ENCODE measurements at regions not wholly inside any gene's neighbourhood (a gene's known extent, or its start where the extent isn't known, plus 50 kb on each side); places are given as distances from the start of the nearest gene placed in this dataset.
"Not testable (repeated sequence)": the region's sequence is repeated elsewhere in the genome, so short reads cannot be mapped to it uniquely, and the experiment has no call there.

- H3K27me3 ChIP-seq, result no peaks in the 10 kb centered on the region
- no peak overlapping the region for H3K27ac ChIP-seq
- no peak overlapping the region for H3K4me3 ChIP-seq
- no peak for DNase-seq
- 75 to 80% methylated on average over 2 to 3 of the region's 3 CpGs for WGBS, 2 donors
- intact Hi-C loops (cut with DNase I; ENCODE audit: low total_unique reads), result no loop called here
- TF ChIP-seq, protein P1, sequence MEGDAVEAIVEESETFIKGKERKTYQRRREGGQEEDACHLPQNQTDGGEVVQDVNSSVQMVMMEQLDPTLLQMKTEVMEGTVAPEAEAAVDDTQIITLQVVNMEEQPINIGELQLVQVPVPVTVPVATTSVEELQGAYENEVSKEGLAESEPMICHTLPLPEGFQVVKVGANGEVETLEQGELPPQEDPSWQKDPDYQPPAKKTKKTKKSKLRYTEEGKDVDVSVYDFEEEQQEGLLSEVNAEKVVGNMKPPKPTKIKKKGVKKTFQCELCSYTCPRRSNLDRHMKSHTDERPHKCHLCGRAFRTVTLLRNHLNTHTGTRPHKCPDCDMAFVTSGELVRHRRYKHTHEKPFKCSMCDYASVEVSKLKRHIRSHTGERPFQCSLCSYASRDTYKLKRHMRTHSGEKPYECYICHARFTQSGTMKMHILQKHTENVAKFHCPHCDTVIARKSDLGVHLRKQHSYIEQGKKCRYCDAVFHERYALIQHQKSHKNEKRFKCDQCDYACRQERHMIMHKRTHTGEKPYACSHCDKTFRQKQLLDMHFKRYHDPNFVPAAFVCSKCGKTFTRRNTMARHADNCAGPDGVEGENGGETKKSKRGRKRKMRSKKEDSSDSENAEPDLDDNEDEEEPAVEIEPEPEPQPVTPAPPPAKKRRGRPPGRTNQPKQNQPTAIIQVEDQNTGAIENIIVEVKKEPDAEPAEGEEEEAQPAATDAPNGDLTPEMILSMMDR (IDR thresholded peaks at IDR 0.05), result no peak
- TF ChIP-seq POLR2A (IDR thresholded peaks at IDR 0.05), result no peak
- H3K4me1 ChIP-seq, result no peaks in the 10 kb centered on the region
- H3K9me3 ChIP-seq, result no peaks in the 10 kb centered on the region
- H3K36me3 ChIP-seq (ENCODE audit: low read depth, missing control alignments), result no peaks in the 10 kb centered on the region
Measured at GRCh38 chrX:125678258-125678657, 358.6 kb downstream of the TEX13C start.

DNA sequence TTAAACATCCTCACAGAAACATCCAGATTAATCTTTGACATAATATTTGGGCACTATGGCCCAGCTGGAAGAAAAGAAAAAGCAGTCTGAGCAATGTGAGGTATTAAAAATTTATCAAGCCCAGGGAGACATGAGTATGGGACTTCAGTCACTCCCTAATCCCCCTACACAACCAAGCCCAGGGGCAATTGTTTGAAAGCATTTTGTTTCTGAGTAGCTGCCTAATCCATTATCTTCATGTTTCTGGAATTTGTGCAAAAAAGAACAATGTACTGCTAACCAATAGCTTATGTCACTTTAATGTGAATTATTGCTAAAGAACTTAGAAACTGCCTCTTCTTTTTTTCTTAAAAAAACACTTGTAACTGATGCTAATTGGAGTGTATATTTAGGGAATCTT is 360.7 kb downstream of the TEX13C start:
- intact Hi-C loops (cut with DNase I; ENCODE audit: low total_unique reads), result no loop called here
- H3K4me3 ChIP-seq, result no peak overlapping the region
- H3K4me1 ChIP-seq, result no peaks in the 10 kb centered on the region
- TF ChIP-seq POLR2A (IDR thresholded peaks at IDR 0.05), result no peak
- TF ChIP-seq, protein P1 (IDR thresholded peaks at IDR 0.05), result no peak
- H3K27me3 ChIP-seq, result no peaks in the 10 kb centered on the region
- no peak for DNase-seq
- no peak overlapping the region for H3K27ac ChIP-seq
- no peaks in the 10 kb centered on the region for H3K36me3 ChIP-seq (ENCODE audit: low read depth, missing control alignments)
- no peaks in the 10 kb centered on the region for H3K9me3 ChIP-seq

GRCh38 chrX:125681058-125681457 is 361.4 kb downstream of the TEX13C start:
- TF ChIP-seq, protein P1 (IDR thresholded peaks at IDR 0.05), result no peak
- no peak for TF ChIP-seq POLR2A (IDR thresholded peaks at IDR 0.05)
- Histone ChIP-seq H3K27ac (no peak overlapping the region), H3K9me3 (no peaks in the 10 kb centered on the region), H3K4me1 (no peaks in the 10 kb centered on the region), H3K36me3 (ENCODE audit: low read depth, missing control alignments) (no peaks in the 10 kb centered on the region), H3K4me3 (no peak overlapping the region), H3K27me3 (no peaks in the 10 kb centered on the region)
- intact Hi-C loops (cut with DNase I; ENCODE audit: low total_unique reads), result no loop called here
- 78 to 94% methylated on average over 2 of the region's 2 CpGs for WGBS, 2 donors
- DNase-seq, result no peak

DNA sequence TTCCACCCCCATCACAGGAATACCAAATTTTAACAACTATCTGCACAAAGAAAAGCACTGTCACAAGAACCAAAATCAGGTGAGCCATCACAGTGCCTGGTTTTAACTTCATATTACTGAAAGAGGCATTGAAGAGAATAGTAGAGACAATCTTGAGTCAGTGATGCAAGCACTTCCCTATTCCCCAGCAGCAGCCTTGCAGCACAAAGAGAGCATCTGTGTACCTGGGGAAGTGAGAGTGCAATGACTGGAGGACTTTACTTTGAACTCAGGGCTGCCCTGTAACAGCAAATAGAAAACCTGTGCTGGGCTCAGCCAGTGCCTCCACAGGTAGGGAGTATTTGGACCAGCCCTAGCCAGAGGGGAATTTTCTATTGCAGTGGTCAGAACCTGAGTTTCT is 361.8 kb downstream of the TEX13C start:
- no peak overlapping the region for H3K4me3 ChIP-seq
- intact Hi-C loops (cut with DNase I; ENCODE audit: low total_unique reads), result no loop called here

DNA sequence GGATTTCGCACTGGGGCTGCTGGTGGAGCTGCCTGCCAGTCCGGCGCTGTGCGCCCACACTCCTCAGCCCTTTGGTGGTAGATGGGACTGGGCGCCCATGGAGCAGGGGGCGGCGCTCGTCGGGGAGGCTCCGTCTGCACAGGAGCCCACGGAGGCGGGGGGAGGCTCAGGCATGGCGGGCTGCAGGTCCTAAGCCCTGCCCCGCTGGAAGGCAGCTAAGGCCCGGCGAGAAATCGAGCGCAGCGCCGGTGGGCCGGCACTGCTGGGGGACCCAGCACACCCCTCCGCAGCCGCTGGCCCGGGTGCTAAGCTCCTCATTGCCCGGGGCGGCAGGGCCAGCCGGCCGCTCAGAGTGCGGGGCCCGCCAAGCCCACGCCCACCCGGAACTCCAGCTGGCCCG is 370.9 kb downstream of the TEX13C start:
- 96% methylated on average over 9 of the region's 33 CpGs; no CpG with 5 or more reads in 1 of the 2 donors for WGBS, 2 donors
- H3K9me3 ChIP-seq; H3K27me3 ChIP-seq; H3K27ac ChIP-seq; H3K4me1 ChIP-seq; H3K36me3 ChIP-seq (ENCODE audit: low read depth, missing control alignments); intact Hi-C loops (cut with DNase I; ENCODE audit: low total_unique reads): not testable (repeated sequence)
- peak; percentile 15 for DNase-seq
- peak overlapping the region in 1 of 2 donors; percentile 5 for H3K4me3 ChIP-seq

More for the DNA sequence above, 361.8 kb downstream of the TEX13C start:
- TF ChIP-seq, protein P1 (IDR thresholded peaks at IDR 0.05), result no peak
- no peak for TF ChIP-seq POLR2A (IDR thresholded peaks at IDR 0.05)
- Histone ChIP-seq H3K36me3 (ENCODE audit: low read depth, missing control alignments) (no peaks in the 10 kb centered on the region), H3K27ac (no peak overlapping the region), H3K4me1 (no peaks in the 10 kb centered on the region), H3K9me3 (no peaks in the 10 kb centered on the region), H3K27me3 (no peaks in the 10 kb centered on the region)
- no peak for DNase-seq
